ENCODE measurements at regions not wholly inside any gene's neighbourhood (a gene's known extent, or its start where the extent isn't known, plus 50 kb on each side); places are given as distances from the start of the nearest gene placed in this dataset.

DNA sequence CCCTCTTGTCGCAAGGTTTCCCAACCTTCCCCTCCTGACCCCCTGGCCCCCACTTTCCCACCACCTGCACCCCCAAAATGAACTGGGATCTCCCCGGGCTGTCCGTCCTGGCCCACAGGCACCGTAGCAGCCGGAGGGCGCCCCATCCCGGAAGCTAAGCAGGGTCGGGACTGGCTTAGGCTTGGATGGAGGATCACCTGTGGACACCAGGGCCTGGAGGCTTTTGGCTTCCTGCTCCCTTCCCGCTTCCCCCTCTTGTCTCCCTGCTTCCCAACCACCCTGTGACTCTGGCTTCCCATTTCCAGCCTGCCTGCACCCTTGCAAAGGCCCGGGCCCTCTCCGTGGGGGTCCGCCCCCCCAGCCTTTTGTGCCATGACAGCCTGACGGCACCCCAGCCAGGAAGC lies 2291.3 kb downstream of the TP53TG3F start:
- H3K4me1 Mint-ChIP-seq = no peaks in the 10 kb centered on the region
- WGBS (ENCODE audit: insufficient coverage) = 87% methylated on average over 13 of the region's 13 CpGs
- ATAC-seq = no peak
- no peaks in the 10 kb centered on the region for H3K36me3 ChIP-seq (ENCODE audit: control insufficient read depth, insufficient read depth, low read length)
- peaks cover 7 to 35% of the 10 kb centered on the region in 2 donors for H3K9me3 Mint-ChIP-seq
- TF ChIP-seq, protein P1, sequence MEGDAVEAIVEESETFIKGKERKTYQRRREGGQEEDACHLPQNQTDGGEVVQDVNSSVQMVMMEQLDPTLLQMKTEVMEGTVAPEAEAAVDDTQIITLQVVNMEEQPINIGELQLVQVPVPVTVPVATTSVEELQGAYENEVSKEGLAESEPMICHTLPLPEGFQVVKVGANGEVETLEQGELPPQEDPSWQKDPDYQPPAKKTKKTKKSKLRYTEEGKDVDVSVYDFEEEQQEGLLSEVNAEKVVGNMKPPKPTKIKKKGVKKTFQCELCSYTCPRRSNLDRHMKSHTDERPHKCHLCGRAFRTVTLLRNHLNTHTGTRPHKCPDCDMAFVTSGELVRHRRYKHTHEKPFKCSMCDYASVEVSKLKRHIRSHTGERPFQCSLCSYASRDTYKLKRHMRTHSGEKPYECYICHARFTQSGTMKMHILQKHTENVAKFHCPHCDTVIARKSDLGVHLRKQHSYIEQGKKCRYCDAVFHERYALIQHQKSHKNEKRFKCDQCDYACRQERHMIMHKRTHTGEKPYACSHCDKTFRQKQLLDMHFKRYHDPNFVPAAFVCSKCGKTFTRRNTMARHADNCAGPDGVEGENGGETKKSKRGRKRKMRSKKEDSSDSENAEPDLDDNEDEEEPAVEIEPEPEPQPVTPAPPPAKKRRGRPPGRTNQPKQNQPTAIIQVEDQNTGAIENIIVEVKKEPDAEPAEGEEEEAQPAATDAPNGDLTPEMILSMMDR (IDR thresholded peaks at IDR 0.05) = no peak
- no peak overlapping the region for H3K4me3 ChIP-seq (ENCODE audit: low read length)
- no peak overlapping the region for H3K27ac Mint-ChIP-seq
- peaks cover 8% of the 10 kb centered on the region for H3K36me3 Mint-ChIP-seq
- H3K9me3 ChIP-seq (ENCODE audit: control insufficient read depth, insufficient read depth, low read length) = peaks cover 86% of the 10 kb centered on the region
- no peaks in the 10 kb centered on the region for H3K4me1 ChIP-seq (ENCODE audit: control insufficient read depth, insufficient read depth, low read length)
- H3K27me3 ChIP-seq (ENCODE audit: control insufficient read depth, insufficient read depth, low read length) = no peaks in the 10 kb centered on the region
- H3K27ac ChIP-seq (ENCODE audit: low read length) = no peak overlapping the region
- H3K27me3 Mint-ChIP-seq (ENCODE audit: low read depth in 2 of 2) = no peaks in the 10 kb centered on the region
- intact Hi-C loops (cut with micrococcal nuclease) = no loop called here
- no peak overlapping the region for H3K4me3 Mint-ChIP-seq
- no peak for DNase-seq

DNA sequence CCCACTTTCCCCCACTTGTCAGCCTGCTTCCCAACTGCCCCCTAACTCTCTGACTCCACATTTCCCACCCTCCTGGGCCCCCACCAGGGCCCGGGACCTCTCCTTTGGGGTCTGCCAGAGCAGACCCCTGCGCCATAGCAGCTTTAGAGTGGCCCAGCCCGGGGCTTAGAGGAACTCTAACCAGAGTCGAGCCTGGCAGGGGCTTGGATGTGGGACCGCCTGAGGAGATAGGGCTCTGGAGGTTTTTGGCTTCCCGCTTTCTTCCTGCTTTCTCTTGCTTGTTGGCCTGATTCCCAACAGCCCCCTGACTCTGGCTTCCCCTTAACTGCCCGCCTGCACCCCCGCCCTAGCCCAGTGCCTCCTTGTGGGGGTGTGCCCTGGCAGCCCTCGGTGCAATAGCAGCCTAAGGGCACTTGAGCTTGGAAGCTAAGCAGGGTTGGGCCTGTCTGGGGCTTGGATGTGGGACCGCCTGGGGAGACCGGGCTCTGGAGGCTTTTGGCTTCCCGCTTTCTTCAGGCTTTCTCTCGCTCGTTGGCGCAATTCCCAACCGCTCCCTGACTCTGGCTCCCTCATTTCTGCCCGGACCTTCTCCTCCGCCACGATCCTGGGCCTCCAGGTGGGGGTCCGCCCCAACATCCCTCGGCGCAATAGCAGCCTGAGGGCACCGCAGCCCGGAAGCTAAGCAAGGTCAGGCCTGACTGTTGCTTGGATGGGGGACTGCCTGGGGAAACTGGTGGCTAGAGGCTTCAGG lies 2292.0 kb downstream of the TP53TG3F start:
- Mint-ChIP-seq H3K9me3 (peaks cover 7 to 35% of the 10 kb centered on the region in 2 donors), H3K4me1 (no peaks in the 10 kb centered on the region), H3K27ac (no peak overlapping the region), H3K4me3 (no peak overlapping the region), H3K27me3 (ENCODE audit: low read depth in 2 of 2) (no peaks in the 10 kb centered on the region), H3K36me3 (peaks cover 9% of the 10 kb centered on the region)
- TF ChIP-seq, protein P1 (IDR thresholded peaks at IDR 0.05) = no peak
- intact Hi-C loops (cut with micrococcal nuclease) = no loop called here
- ATAC-seq (no peak), DNase-seq (no peak)
- Histone ChIP-seq H3K27me3 (ENCODE audit: control insufficient read depth, insufficient read depth, low read length) (no peaks in the 10 kb centered on the region), H3K4me3 (ENCODE audit: low read length) (no peak overlapping the region), H3K36me3 (ENCODE audit: control insufficient read depth, insufficient read depth, low read length) (no peaks in the 10 kb centered on the region), H3K4me1 (ENCODE audit: control insufficient read depth, insufficient read depth, low read length) (no peaks in the 10 kb centered on the region), H3K9me3 (ENCODE audit: control insufficient read depth, insufficient read depth, low read length) (peaks cover 83% of the 10 kb centered on the region), H3K27ac (ENCODE audit: low read length) (no peak overlapping the region)
- WGBS (ENCODE audit: insufficient coverage) = 90% methylated on average over 24 of the region's 24 CpGs

DNA sequence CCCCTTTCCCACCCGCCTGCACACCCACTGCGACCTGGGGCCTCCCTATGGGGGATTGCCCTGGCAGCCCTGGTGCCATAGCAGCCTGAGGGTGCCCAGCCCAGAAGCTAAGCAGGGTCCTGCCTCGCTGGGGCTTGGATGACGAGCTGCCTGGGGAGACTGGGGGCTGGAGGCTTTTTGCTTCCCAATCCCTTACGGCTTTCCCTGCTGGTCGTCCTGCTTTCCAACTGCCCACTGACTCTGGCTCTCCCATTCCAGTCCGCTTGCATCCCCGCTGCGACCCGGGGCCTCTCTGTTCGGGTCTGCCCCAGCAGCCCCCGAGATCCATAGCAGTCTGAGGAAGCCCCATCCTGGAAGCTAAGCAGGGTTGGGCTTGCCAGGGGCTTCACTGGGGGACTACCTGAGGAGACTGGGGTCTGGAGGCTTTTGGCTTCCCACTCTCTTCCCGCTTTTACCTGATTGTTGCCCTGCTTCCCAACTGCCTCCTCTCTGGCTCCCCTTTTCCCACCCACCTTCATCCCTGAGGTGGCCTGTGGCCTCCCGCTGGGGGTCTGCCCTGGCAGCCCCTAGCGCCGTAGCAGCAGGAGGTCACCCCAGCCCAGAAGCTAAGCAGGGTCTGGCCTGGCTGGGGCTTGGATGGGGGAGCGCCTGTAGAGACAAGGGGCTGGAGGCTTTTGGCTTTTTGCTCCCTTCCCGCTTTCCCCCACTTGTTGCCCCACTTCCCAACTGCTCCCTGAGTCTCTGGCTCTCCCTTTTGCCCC lies 2292.8 kb downstream of the TP53TG3F start:
- H3K36me3 ChIP-seq (ENCODE audit: control insufficient read depth, insufficient read depth, low read length) = no peaks in the 10 kb centered on the region
- Mint-ChIP-seq H3K4me1 (no peaks in the 10 kb centered on the region), H3K27ac (no peak overlapping the region), H3K27me3 (ENCODE audit: low read depth in 2 of 2) (no peaks in the 10 kb centered on the region), H3K4me3 (no peak overlapping the region), H3K9me3 (peaks cover 5 to 33% of the 10 kb centered on the region in 2 donors), H3K36me3 (peaks cover 9% of the 10 kb centered on the region)
- intact Hi-C loops (cut with micrococcal nuclease) = no loop called here
- H3K27ac ChIP-seq (ENCODE audit: low read length) = no peak overlapping the region
- ATAC-seq = no peak
- H3K27me3 ChIP-seq (ENCODE audit: control insufficient read depth, insufficient read depth, low read length) = no peaks in the 10 kb centered on the region
- H3K4me1 ChIP-seq (ENCODE audit: control insufficient read depth, insufficient read depth, low read length) = no peaks in the 10 kb centered on the region
- DNase-seq = no peak
- no peak overlapping the region for H3K4me3 ChIP-seq (ENCODE audit: low read length)
- H3K9me3 ChIP-seq (ENCODE audit: control insufficient read depth, insufficient read depth, low read length) = peaks cover 75% of the 10 kb centered on the region
- TF ChIP-seq, protein P1 (IDR thresholded peaks at IDR 0.05) = no peak
- WGBS (ENCODE audit: insufficient coverage) = 88% methylated on average over 18 of the region's 18 CpGs

Data from natural killer cell (primary cell).